ENCODE measurements at regions not wholly inside any gene's neighbourhood (a gene's known extent, or its start where the extent isn't known, plus 50 kb on each side); places are given as distances from the start of the nearest gene placed in this dataset.

- intact Hi-C loops (cut with DNase I), result no loop called here
- Histone ChIP-seq H3K4me3 (ENCODE audit: low read length in 2 of 2) (no peak overlapping the region), H3K9me3 (ENCODE audit: control insufficient read depth, low read length) (no peaks in the 10 kb centered on the region), H3K36me3 (ENCODE audit: control insufficient read depth in 1 of 2, insufficient read depth in 2 of 2, low read length in 1 of 2) (no peaks in the 10 kb centered on the region), H3K27ac (ENCODE audit: low read depth in 1 of 2, low read length in 2 of 2) (no peak overlapping the region), H3K4me1 (ENCODE audit: control insufficient read depth in 1 of 2, insufficient read depth in 2 of 2, low read length in 2 of 2) (no peaks in the 10 kb centered on the region), H3K27me3 (ENCODE audit: control insufficient read depth in 1 of 2, insufficient read depth in 2 of 2, low read length in 1 of 2) (no peaks in the 10 kb centered on the region)
- ATAC-seq (ENCODE audit: low FRiP score), result no peak
- DNase-seq, result no peak
- WGBS, 2 donors, result 83 to 88% methylated on average over 7 of the region's 7 CpGs
Measured at GRCh38 chr21:41624674-41625310, 116.8 kb upstream of the TMPRSS2 start.

- H3K4me1 ChIP-seq (ENCODE audit: control insufficient read depth in 1 of 2, insufficient read depth in 2 of 2, low read length in 2 of 2), result no peaks in the 10 kb centered on the region
- no peaks in the 10 kb centered on the region for H3K36me3 ChIP-seq (ENCODE audit: control insufficient read depth in 1 of 2, insufficient read depth in 2 of 2, low read length in 1 of 2)
- no peaks in the 10 kb centered on the region for H3K27me3 ChIP-seq (ENCODE audit: control insufficient read depth in 1 of 2, insufficient read depth in 2 of 2, low read length in 1 of 2)
- intact Hi-C loops (cut with DNase I), result no loop called here
- WGBS, 2 donors, result 98 to 99% methylated on average over 8 of the region's 8 CpGs
- H3K27ac ChIP-seq (ENCODE audit: low read depth in 1 of 2, low read length in 2 of 2), result no peak overlapping the region
- no peak overlapping the region for H3K4me3 ChIP-seq (ENCODE audit: low read length in 2 of 2)
- ATAC-seq (ENCODE audit: low FRiP score) (no peak), DNase-seq (no peak)
- H3K9me3 ChIP-seq (ENCODE audit: control insufficient read depth, low read length), result no peaks in the 10 kb centered on the region
Measured at GRCh38 chr21:41623945-41624344, 116.0 kb upstream of the TMPRSS2 start.

- peak in 1 of 2 donors; percentile 59 for DNase-seq
- intact Hi-C loops (cut with DNase I), result no loop called here
- H3K36me3 ChIP-seq (ENCODE audit: control insufficient read depth in 1 of 2, insufficient read depth in 2 of 2, low read length in 1 of 2), result no peaks in the 10 kb centered on the region
Measured at GRCh38 chr21:41622831-41623548, 115.0 kb upstream of the TMPRSS2 start.

GRCh38 chr21:41622201-41622600, 114.2 kb upstream of the TMPRSS2 start:
- ATAC-seq (ENCODE audit: low FRiP score), result no peak
- Histone ChIP-seq H3K9me3 (ENCODE audit: control insufficient read depth, low read length) (no peaks in the 10 kb centered on the region), H3K4me3 (ENCODE audit: low read length in 2 of 2) (no peak overlapping the region), H3K27ac (ENCODE audit: low read depth in 1 of 2, low read length in 2 of 2) (no peak overlapping the region), H3K36me3 (ENCODE audit: control insufficient read depth in 1 of 2, insufficient read depth in 2 of 2, low read length in 1 of 2) (no peaks in the 10 kb centered on the region), H3K27me3 (ENCODE audit: control insufficient read depth in 1 of 2, insufficient read depth in 2 of 2, low read length in 1 of 2) (no peaks in the 10 kb centered on the region), H3K4me1 (ENCODE audit: control insufficient read depth in 1 of 2, insufficient read depth in 2 of 2, low read length in 2 of 2) (no peaks in the 10 kb centered on the region)
- DNase-seq, result peak in 1 of 2 donors; percentile 62
- intact Hi-C loops (cut with DNase I), result no loop called here
- WGBS, 2 donors, result 92 to 95% methylated on average over 10 of the region's 10 CpGs

More at GRCh38 chr21:41622831-41623548, 115.0 kb upstream of the TMPRSS2 start:
- H3K4me3 ChIP-seq (ENCODE audit: low read length in 2 of 2), result no peak overlapping the region
- H3K27me3 ChIP-seq (ENCODE audit: control insufficient read depth in 1 of 2, insufficient read depth in 2 of 2, low read length in 1 of 2), result no peaks in the 10 kb centered on the region
- no peaks in the 10 kb centered on the region for H3K4me1 ChIP-seq (ENCODE audit: control insufficient read depth in 1 of 2, insufficient read depth in 2 of 2, low read length in 2 of 2)
- H3K27ac ChIP-seq (ENCODE audit: low read depth in 1 of 2, low read length in 2 of 2), result no peak overlapping the region
- H3K9me3 ChIP-seq (ENCODE audit: control insufficient read depth, low read length), result no peaks in the 10 kb centered on the region
- WGBS, 2 donors, result 92% methylated on average over 26 of the region's 26 CpGs
- no peak for ATAC-seq (ENCODE audit: low FRiP score)

- 87 to 90% methylated on average over 10 of the region's 10 CpGs for WGBS, 2 donors
- H3K4me3 ChIP-seq (ENCODE audit: low read length in 2 of 2), result no peak overlapping the region
- no peaks in the 10 kb centered on the region for H3K36me3 ChIP-seq (ENCODE audit: control insufficient read depth in 1 of 2, insufficient read depth in 2 of 2, low read length in 1 of 2)
- H3K27ac ChIP-seq (ENCODE audit: low read depth in 1 of 2, low read length in 2 of 2), result no peak overlapping the region
- intact Hi-C loops (cut with DNase I), result no loop called here
- H3K4me1 ChIP-seq (ENCODE audit: control insufficient read depth in 1 of 2, insufficient read depth in 2 of 2, low read length in 2 of 2), result no peaks in the 10 kb centered on the region
- ATAC-seq (ENCODE audit: low FRiP score) (no peak), DNase-seq (peak in 1 of 2 donors; percentile 70)
- no peaks in the 10 kb centered on the region for H3K27me3 ChIP-seq (ENCODE audit: control insufficient read depth in 1 of 2, insufficient read depth in 2 of 2, low read length in 1 of 2)
- no peaks in the 10 kb centered on the region for H3K9me3 ChIP-seq (ENCODE audit: control insufficient read depth, low read length)
Measured at GRCh38 chr21:41621513-41621912, 113.6 kb upstream of the TMPRSS2 start.

GRCh38 chr21:41620982-41621381, 113.0 kb upstream of the TMPRSS2 start:
- intact Hi-C loops (cut with DNase I), result no loop called here
- H3K27ac ChIP-seq (ENCODE audit: low read depth in 1 of 2, low read length in 2 of 2), result no peak overlapping the region
- no peak overlapping the region for H3K4me3 ChIP-seq (ENCODE audit: low read length in 2 of 2)
- no peaks in the 10 kb centered on the region for H3K9me3 ChIP-seq (ENCODE audit: control insufficient read depth, low read length)
- no peaks in the 10 kb centered on the region for H3K4me1 ChIP-seq (ENCODE audit: control insufficient read depth in 1 of 2, insufficient read depth in 2 of 2, low read length in 2 of 2)
- ATAC-seq (ENCODE audit: low FRiP score) (no peak), DNase-seq (peak in 1 of 2 donors; percentile 46)
- H3K36me3 ChIP-seq (ENCODE audit: control insufficient read depth in 1 of 2, insufficient read depth in 2 of 2, low read length in 1 of 2), result no peaks in the 10 kb centered on the region
- H3K27me3 ChIP-seq (ENCODE audit: control insufficient read depth in 1 of 2, insufficient read depth in 2 of 2, low read length in 1 of 2), result no peaks in the 10 kb centered on the region
- 91 to 93% methylated on average over 8 of the region's 8 CpGs for WGBS, 2 donors

GRCh38 chr21:41620541-41620940, 112.6 kb upstream of the TMPRSS2 start:
- intact Hi-C loops (cut with DNase I), result no loop called here
- H3K4me1 ChIP-seq (ENCODE audit: control insufficient read depth in 1 of 2, insufficient read depth in 2 of 2, low read length in 2 of 2), result no peaks in the 10 kb centered on the region
- ATAC-seq (ENCODE audit: low FRiP score) (no peak), DNase-seq (peak in 1 of 2 donors; percentile 63)
- no peaks in the 10 kb centered on the region for H3K36me3 ChIP-seq (ENCODE audit: control insufficient read depth in 1 of 2, insufficient read depth in 2 of 2, low read length in 1 of 2)
- H3K27ac ChIP-seq (ENCODE audit: low read depth in 1 of 2, low read length in 2 of 2), result no peak overlapping the region
- H3K9me3 ChIP-seq (ENCODE audit: control insufficient read depth, low read length), result no peaks in the 10 kb centered on the region
- H3K4me3 ChIP-seq (ENCODE audit: low read length in 2 of 2), result no peak overlapping the region
- no peaks in the 10 kb centered on the region for H3K27me3 ChIP-seq (ENCODE audit: control insufficient read depth in 1 of 2, insufficient read depth in 2 of 2, low read length in 1 of 2)
- WGBS, 2 donors, result 91 to 96% methylated on average over 6 of the region's 6 CpGs

- Histone ChIP-seq H3K27me3 (ENCODE audit: control insufficient read depth in 1 of 2, insufficient read depth in 2 of 2, low read length in 1 of 2) (no peaks in the 10 kb centered on the region), H3K4me3 (ENCODE audit: low read length in 2 of 2) (no peak overlapping the region), H3K4me1 (ENCODE audit: control insufficient read depth in 1 of 2, insufficient read depth in 2 of 2, low read length in 2 of 2) (peaks cover 2 to 7% of the 10 kb centered on the region in 2 donors), H3K36me3 (ENCODE audit: control insufficient read depth in 1 of 2, insufficient read depth in 2 of 2, low read length in 1 of 2) (no peaks in the 10 kb centered on the region), H3K27ac (ENCODE audit: low read depth in 1 of 2, low read length in 2 of 2) (peak overlapping the region; percentile 34 to 100), H3K9me3 (ENCODE audit: control insufficient read depth, low read length) (no peaks in the 10 kb centered on the region)
- intact Hi-C loops (cut with DNase I), result loop anchor here (1.0 to 10.0 kb wide), 5 partner anchors 25 to 479 kb away; no protein-coding TSS in a partner anchor
- ATAC-seq (ENCODE audit: low FRiP score), result peak; percentile 15
- peak; percentile 79 to 82 for DNase-seq
- 5 to 12% methylated on average over 8 of the region's 8 CpGs for WGBS, 2 donors
Measured at GRCh38 chr21:41616031-41616591, 108.2 kb upstream of the TMPRSS2 start.
